ENCODE measurements at regions not wholly inside any gene's neighbourhood (a gene's known extent, or its start where the extent isn't known, plus 50 kb on each side); places are given as distances from the start of the nearest gene placed in this dataset.

- H3K36me3 ChIP-seq (ENCODE audit: control insufficient read depth in 4 of 4, insufficient read depth in 3 of 4, low read depth in 1 of 4, low read length in 3 of 4): no peaks in the 10 kb centered on the region
- 84% methylated on average over 4 of the region's 4 CpGs for WGBS
- H3K27ac ChIP-seq (ENCODE audit: low read depth in 1 of 2, low read length in 2 of 2): no peak overlapping the region
- no peak for TF ChIP-seq GABPA (IDR thresholded peaks at IDR 0.05 in 1 of 2, conservative IDR thresholded peaks at IDR 0.05 in 1 of 2)
- no peak for TF ChIP-seq HNF4A (conservative IDR thresholded peaks at IDR 0.05)
- no peak for TF ChIP-seq SP1 (IDR thresholded peaks at IDR 0.05)
- TF ChIP-seq TAF1 (conservative IDR thresholded peaks at IDR 0.05): no peak
- TF ChIP-seq JUND (IDR thresholded peaks at IDR 0.05): no peak
- TF ChIP-seq FOXA2 (IDR thresholded peaks at IDR 0.05): no peak
- no peak for TF ChIP-seq YY1 (IDR thresholded peaks at IDR 0.05)
- TF ChIP-seq, protein P1, sequence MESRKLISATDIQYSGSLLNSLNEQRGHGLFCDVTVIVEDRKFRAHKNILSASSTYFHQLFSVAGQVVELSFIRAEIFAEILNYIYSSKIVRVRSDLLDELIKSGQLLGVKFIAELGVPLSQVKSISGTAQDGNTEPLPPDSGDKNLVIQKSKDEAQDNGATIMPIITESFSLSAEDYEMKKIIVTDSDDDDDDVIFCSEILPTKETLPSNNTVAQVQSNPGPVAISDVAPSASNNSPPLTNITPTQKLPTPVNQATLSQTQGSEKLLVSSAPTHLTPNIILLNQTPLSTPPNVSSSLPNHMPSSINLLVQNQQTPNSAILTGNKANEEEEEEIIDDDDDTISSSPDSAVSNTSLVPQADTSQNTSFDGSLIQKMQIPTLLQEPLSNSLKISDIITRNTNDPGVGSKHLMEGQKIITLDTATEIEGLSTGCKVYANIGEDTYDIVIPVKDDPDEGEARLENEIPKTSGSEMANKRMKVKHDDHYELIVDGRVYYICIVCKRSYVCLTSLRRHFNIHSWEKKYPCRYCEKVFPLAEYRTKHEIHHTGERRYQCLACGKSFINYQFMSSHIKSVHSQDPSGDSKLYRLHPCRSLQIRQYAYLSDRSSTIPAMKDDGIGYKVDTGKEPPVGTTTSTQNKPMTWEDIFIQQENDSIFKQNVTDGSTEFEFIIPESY (IDR thresholded peaks at IDR 0.05): no peak
- TF ChIP-seq CTCF (IDR thresholded peaks at IDR 0.05; ENCODE audit: low read depth, low read length, missing input control): no peak
- TF ChIP-seq RAD21 (IDR thresholded peaks at IDR 0.05): no peak
- no peak for TF ChIP-seq NR2F2 (IDR thresholded peaks at IDR 0.05)
- TF ChIP-seq MAX (IDR thresholded peaks at IDR 0.05): no peak
- TF ChIP-seq HNF4G (IDR thresholded peaks at IDR 0.05): no peak
- TF ChIP-seq REST (IDR thresholded peaks at IDR 0.05): no peak
- TF ChIP-seq FOXA1 (IDR thresholded peaks at IDR 0.05): no peak
- no peak for TF ChIP-seq EGR1 (IDR thresholded peaks at IDR 0.05; ENCODE audit: low read depth in 2 of 2)
- TF ChIP-seq ATF3 (IDR thresholded peaks at IDR 0.05): no peak
- no peaks in the 10 kb centered on the region for H3K4me1 ChIP-seq (ENCODE audit: control insufficient read depth in 4 of 4, insufficient read depth in 4 of 4, low read length in 3 of 4)
- no peaks in the 10 kb centered on the region for H3K27me3 ChIP-seq (ENCODE audit: control insufficient read depth in 4 of 4, insufficient read depth in 4 of 4, low read length in 3 of 4)
- H3K4me3 ChIP-seq (ENCODE audit: low read depth in 1 of 3, low read length in 3 of 3): no peak overlapping the region
- no peak for DNase-seq (ENCODE audit: low spot score)
- no peak overlapping the region for H3K9ac ChIP-seq (ENCODE audit: low read depth in 1 of 2, low read length in 2 of 2)
- peaks cover 0 to 3% (median 1%) of the 10 kb centered on the region in 4 donors for H3K9me3 ChIP-seq (ENCODE audit: control insufficient read depth in 4 of 4, low read length in 3 of 4)
These were observed 1123.7 kb upstream of the CADM2 start for GRCh38 chr3:83835040-83835439.

GRCh38 chr3:83842511-83842910 lies 1116.3 kb upstream of the CADM2 start:
- Histone ChIP-seq H3K9me3 (ENCODE audit: control insufficient read depth in 4 of 4, low read length in 3 of 4) (peaks cover 0 to 2% (median 0%) of the 10 kb centered on the region in 4 donors), H3K36me3 (ENCODE audit: control insufficient read depth in 4 of 4, insufficient read depth in 3 of 4, low read depth in 1 of 4, low read length in 3 of 4) (no peaks in the 10 kb centered on the region), H3K9ac (ENCODE audit: low read depth in 1 of 2, low read length in 2 of 2) (no peak overlapping the region), H3K27ac (ENCODE audit: low read depth in 1 of 2, low read length in 2 of 2) (no peak overlapping the region), H3K27me3 (ENCODE audit: control insufficient read depth in 4 of 4, insufficient read depth in 4 of 4, low read length in 3 of 4) (no peaks in the 10 kb centered on the region), H3K4me1 (ENCODE audit: control insufficient read depth in 4 of 4, insufficient read depth in 4 of 4, low read length in 3 of 4) (no peaks in the 10 kb centered on the region), H3K4me3 (ENCODE audit: low read depth in 1 of 3, low read length in 3 of 3) (no peak overlapping the region)
- no peak for DNase-seq (ENCODE audit: low spot score)
- 34% methylated on average over 1 of the region's 1 CpG for WGBS
- TF ChIP-seq EGR1 (IDR thresholded peaks at IDR 0.05; ENCODE audit: low read depth in 2 of 2) (no peak), FOXA1 (IDR thresholded peaks at IDR 0.05) (no peak), JUND (IDR thresholded peaks at IDR 0.05) (no peak), GABPA (IDR thresholded peaks at IDR 0.05 in 1 of 2, conservative IDR thresholded peaks at IDR 0.05 in 1 of 2) (no peak), REST (IDR thresholded peaks at IDR 0.05) (no peak), NR2F2 (IDR thresholded peaks at IDR 0.05) (no peak), CTCF (IDR thresholded peaks at IDR 0.05; ENCODE audit: low read depth, low read length, missing input control) (no peak), HNF4A (conservative IDR thresholded peaks at IDR 0.05) (no peak), TAF1 (conservative IDR thresholded peaks at IDR 0.05) (no peak), HNF4G (IDR thresholded peaks at IDR 0.05) (no peak)

Data from liver (tissue), 8 donors.